Right cardiac atrium (tissue), 5 donors: ENCODE measurements at regions not wholly inside any gene's neighbourhood (a gene's known extent, or its start where the extent isn't known, plus 50 kb on each side); places are given as distances from the start of the nearest gene placed in this dataset.

Experiments
- ATAC-seq, 2 donors: fragments of 200-7000 bp; cut with Tn5 transposase; one replicate each; pipeline versions ENCODE4 v1.8.0 to v1.9.1; 2020; ENCODE audit warnings: moderate library complexity in 2 of 2, mild to moderate bottlenecking in 1 of 2
- DNase-seq, 3 donors: peaks; one replicate each; pipeline ENCODE4 v3.0.0-alpha.2; 2020
- H3K27ac ChIP-seq: one replicate; pipeline ENCODE4 v1.5.1; 2013; ENCODE audit warnings: mild to moderate bottlenecking, low read length, control low read depth, moderate library complexity
- H3K27me3 ChIP-seq: one replicate; pipeline ENCODE4 v1.6.1; 2013; ENCODE audit not compliant: control insufficient read depth, insufficient read depth
- H3K4me1 ChIP-seq: one replicate; pipeline ENCODE4 v1.6.1; 2013; ENCODE audit warnings: low read length; ENCODE audit not compliant: control insufficient read depth, insufficient read depth
- H3K4me3 ChIP-seq: one replicate; pipeline ENCODE4 v1.5.1; 2013; ENCODE audit warnings: low read length, control low read depth
- H3K9me3 ChIP-seq: one replicate; pipeline ENCODE4 v1.6.1; 2013; ENCODE audit warnings: low read length; ENCODE audit not compliant: control insufficient read depth
- WGBS: extraction: QIAGEN DNeasy Blood & Tissue Kit; methylation state at CpG from one replicate; pipeline ENCODE4 v1.1.7; 2013; 5-methylcytosine and 5-hydroxymethylcytosine counted together
- intact Hi-C, 4 donors: fragments of 100-400 bp; cut with DNase I; formaldehyde crosslinking; loops; one replicate each; pipeline versions ENCODE4 v1.11.0 to v1.14.0; 2022 to 2023
- donor health status: healthy with polysubstance abuse.
- donor health status: DM: no; HTN: yes; CAD: no.
- donor health status: DM: no; HTN: no; CAD: no.
- donor health status: DM: no; HTN: yes; CAD: no; lungs with severe emphysema.
- donor health status: DM: yes; HTN: yes; CAD: no.

DNA sequence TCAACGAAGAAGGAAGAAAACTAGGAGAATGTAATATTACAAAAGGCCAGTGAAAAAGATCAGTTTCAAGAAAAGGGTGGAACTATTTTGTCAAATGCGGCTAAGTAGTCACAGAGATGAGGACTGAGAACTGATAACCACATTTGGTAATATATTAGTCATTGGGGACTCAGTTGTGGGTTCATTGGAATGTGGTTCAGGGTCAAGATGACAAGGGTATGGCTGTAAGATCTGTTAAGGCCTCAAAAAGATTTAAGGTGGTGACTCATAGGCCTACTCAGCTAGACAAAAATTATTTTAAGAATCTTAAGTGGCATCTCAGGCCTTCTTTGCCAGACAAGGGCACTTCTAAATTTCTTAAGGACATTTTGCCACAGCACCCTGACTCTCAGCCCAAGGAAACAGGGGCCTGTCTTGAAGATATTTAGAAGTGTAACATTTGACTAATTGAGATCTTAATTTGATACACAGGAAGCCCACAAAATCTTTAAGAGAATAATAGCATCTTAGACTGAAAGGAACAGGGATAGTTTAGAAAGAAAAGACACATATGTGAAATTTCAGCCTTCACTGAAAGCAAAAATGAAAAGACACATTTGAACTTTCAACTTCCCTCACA lies 81.3 kb downstream of the STRADB start:
- Histone ChIP-seq H3K4me1 (no peaks in the 10 kb centered on the region), H3K27ac (no peak overlapping the region), H3K27me3 (no peaks in the 10 kb centered on the region), H3K4me3 (no peak overlapping the region), H3K9me3 (no peaks in the 10 kb centered on the region)
- 83% methylated on average over 2 of the region's 2 CpGs for WGBS
- DNase-seq (no peak), ATAC-seq (no peak)
- intact Hi-C loops, result no loop called here
